Left ventricle myocardium superior (tissue), 1 donor: ENCODE measurements at regions not wholly inside any gene's neighbourhood (a gene's known extent, or its start where the extent isn't known, plus 50 kb on each side); places are given as distances from the start of the nearest gene placed in this dataset.

Source experiments
- ATAC-seq: fragments of 200-7000 bp; cut with Tn5 transposase; one replicate; pipeline ENCODE4 v1.9.1; 2020; ENCODE audit warnings: mild to moderate bottlenecking, moderate library complexity
- DNase-seq: peaks from one replicate; pipeline ENCODE4 v3.0.0-alpha.2; 2020
- intact Hi-C: fragments of 100-400 bp; cut with micrococcal nuclease; formaldehyde crosslinking; loops from one replicate; pipeline ENCODE4 v1.11.0; 2022
- donor health status: DM: no; HTN: yes; CAD: no; lungs with severe emphysema.

GRCh38 chr1:4006676-4007374 is 106.8 kb upstream of the C1orf174 start:
- DNase-seq (no peak), ATAC-seq (no peak)
- intact Hi-C loops, result no loop called here

- DNase-seq, result no peak
- ATAC-seq, result no peak
- intact Hi-C loops, result no loop called here
These were observed 110.2 kb upstream of the C1orf174 start for GRCh38 chr1:4010284-4010683.

DNA sequence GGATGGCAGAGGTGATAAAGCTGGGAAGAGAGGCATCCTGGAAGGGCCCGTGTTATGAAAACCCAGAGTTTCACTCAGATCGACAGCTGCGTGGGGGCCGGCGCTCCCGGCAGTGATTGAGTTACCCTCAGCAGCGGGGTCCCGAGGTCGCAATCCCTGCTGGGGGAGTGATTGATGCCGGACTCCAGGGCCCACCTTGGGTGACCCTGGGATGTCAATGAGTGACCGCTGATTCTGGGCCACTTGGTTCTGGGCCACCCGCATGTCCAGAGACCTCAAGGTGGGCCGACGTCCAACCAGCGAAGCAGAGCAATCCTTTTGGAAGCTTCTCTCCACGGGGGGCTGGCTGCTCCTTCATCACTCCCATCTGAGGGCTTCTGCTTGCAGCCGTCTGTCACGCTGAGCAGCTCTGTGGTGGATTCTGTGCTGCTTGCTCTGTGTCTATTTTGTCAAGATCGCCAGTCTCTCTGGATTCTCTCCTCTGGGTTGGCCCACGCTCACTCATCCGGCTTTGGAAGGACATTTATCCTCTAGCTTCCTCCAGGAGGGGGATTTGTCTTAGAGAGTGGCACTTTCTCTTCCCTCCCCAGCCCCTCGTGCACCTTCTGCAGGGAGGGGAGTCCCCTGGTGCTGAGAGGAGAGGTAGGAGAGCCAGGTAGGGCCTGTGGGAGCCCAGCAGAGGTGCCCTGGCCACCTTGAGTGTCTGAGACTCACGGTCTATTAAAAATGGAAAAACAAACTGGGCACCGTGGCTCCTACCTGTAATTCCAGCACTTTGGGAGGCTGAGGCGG is 110.9 kb upstream of the C1orf174 start:
- DNase-seq (no peak), ATAC-seq (no peak)
- intact Hi-C loops, result no loop called here

DNA sequence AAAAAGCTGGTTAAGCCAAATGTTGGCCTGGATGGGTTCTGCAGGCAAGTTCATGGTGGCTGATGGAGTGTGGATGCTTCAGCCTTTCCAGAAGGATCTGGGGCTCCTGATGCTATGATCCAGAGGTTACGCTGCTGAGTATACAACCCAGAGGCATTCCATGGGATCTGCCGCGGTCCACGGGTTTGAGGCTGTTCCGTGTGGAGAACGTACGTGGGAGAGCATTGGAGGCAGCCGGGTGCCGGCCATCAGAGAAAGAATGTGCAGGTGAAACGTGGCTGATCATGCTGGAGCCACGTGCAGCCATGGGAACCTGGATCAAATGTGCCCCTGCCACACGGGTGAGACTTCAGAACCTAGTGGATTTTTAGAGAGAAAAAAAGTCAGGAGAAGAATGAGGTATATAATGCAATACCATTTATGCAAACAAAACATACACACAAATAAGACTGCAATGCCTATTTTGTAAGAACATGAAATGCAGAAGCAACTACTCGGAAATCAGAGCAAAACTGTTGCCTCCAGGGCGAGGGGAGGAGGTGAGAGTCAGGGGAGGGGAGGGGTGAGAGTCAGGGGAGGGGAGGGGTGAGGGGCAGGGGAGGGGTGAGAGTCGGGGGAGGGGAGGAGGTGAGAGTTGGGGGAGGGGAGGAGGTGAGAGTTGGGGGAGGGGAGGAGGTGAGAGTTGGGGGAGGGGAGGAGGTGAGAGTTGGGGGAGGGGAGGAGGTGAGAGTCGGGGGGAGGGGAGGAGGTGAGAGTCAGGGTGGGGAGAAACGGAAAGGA is 116.5 kb upstream of the C1orf174 start:
- ATAC-seq (no peak), DNase-seq (no peak)
- intact Hi-C loops, result no loop called here

DNA sequence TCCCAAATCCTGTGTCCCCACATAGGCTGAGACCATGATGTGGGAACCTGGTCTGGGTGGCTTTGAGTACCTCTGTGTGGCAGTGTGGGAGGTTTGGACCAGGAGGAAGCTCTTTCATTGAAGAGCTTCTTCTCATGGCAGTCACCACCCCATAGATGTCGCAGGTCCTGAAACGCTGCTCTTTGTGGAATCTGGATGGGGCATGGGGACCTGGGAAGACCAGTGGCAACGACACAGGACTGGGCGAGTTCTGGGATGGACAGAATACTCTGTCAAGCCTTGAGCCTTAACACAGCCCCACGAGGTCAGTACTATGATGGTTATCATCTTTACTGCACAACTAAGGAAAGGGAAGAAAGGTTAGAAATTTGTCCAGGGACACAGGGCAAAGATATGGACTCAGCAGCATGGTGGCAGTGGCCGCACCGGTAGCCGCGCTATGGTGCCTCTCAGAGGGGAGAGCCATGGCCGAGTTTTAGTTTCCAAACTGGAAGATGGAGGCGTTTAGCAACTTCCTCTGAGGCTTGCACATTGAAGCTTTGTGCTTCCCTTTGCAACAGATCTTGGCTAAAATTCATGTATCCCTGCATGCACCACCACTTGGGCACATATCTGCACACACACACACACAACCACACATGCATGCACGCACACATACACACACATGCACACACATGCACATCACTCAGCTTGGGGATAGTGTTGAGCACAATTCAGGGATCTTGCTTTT is 117.7 kb upstream of the C1orf174 start:
- ATAC-seq (no peak), DNase-seq (no peak)
- intact Hi-C loops, result no loop called here

GRCh38 chr1:4018466-4019146 is 118.5 kb upstream of the C1orf174 start:
- DNase-seq (no peak), ATAC-seq (no peak)
- intact Hi-C loops, result no loop called here

DNA sequence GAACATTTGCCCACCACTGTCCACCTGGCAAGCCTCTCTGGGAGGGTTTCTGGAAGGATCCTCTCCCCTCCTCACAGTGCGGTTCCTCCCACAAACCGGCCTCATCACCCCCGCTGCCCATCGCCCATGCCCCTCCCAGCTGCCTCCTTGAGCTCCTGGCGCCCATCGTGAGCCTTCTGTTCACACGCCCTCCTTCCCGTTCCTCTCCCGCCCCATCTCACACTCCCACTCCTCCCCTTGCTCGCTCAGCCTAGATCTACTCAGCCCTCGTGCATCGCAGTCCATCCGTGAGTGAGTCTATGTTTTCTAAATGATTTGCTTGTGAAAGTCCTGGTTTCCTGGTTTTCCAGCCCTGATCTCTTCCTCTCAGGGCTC is 119.1 kb upstream of the C1orf174 start:
- no peak for DNase-seq
- intact Hi-C loops, result no loop called here
- ATAC-seq, result no peak

DNA sequence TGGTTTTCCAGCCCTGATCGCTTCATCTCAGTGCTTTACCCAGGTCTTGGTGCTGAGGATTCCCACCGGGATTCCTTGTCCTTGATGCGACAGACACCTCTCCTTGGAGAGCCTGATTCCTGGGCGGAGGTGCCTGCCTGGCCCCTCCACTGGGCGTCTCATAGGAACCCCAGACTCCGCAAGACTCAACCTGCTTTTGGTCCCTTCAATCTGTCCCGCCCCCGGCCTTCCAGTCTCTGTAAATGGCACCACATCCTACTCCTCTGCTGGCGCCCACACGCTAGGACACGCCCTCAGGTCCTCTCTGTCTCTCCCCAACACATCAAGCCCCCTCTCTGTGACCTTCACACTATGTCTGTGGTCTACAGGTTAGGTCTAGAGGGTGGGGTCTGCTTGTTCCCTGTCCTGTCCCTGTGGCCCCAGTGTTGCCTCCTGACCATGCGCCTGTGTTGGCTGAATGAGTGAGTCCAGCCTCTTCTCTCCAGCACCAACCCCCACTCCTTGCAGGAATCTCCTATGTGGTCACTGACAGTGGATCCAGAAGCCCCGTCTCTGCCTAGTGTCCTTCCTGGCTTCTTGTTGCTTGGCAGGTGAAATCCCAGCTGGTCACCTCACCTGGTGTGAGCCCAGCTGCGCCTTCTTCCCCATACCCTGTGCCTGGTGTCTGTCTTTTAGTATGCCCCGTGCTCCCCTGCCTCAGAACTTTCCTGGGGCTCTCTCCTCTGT is 119.7 kb upstream of the C1orf174 start:
- no peak for ATAC-seq
- no peak for DNase-seq
- intact Hi-C loops, result no loop called here

DNA sequence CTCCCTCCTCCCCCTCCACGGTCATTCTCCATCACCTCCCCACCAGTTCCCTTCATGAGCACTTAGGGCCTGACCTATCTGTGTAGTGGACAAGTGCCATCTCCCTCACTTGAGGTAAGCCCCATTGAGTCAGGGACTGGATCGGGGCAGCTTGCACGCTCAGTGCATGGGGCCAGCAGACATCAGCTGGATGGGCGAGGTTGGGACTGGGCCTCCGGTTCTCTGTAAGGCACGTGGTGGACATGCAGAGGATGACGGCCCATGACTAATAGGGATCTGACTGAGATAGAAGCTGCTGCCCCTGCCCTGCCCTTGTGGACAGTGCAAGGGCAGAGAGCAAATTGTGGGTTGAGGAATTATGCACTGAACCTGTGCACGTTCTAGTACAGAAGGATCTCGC is 120.4 kb upstream of the C1orf174 start:
- DNase-seq (no peak), ATAC-seq (no peak)
- intact Hi-C loops, result no loop called here

DNA sequence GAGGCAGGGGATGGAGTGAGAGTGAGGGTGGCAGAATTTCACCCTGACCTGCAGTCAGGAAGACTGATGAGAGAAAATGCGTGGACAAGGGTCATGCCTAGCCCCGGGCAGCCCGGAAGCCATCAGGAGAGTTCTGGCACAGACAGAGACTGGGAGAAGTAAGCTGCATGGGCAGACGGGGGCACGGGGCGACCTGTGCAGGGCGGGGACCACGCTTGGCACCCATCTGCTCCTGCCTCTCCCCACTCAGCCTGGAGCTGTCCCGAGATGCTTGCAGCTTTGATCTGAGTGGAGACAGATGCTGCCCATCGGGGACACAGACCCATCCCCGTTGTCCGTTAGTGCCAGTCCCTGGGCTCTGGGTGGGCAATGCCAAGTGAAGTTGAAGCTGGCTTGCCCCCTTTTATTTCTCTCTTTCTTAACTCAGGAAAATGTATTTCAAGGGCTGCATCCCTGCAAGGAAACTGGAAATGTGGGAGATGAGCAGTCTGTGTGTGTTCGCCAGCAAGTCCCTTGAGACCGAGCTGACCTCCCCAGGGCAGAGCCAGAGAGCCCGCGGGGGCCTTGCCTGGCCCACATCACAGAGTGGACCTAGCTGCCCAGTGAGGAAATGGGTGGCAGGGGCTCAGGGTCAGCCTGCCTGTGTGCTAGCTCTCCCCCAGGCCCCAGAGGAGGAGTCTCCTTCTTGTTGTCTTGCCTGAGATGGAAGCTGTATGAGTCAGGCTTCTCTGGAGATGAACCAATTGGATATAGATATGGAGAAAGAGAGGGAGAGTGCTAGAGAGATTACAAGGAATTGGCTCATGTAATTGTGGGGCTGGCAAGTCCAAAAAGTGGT is 121.3 kb upstream of the C1orf174 start:
- ATAC-seq (no peak), DNase-seq (no peak)
- intact Hi-C loops, result no loop called here

DNA sequence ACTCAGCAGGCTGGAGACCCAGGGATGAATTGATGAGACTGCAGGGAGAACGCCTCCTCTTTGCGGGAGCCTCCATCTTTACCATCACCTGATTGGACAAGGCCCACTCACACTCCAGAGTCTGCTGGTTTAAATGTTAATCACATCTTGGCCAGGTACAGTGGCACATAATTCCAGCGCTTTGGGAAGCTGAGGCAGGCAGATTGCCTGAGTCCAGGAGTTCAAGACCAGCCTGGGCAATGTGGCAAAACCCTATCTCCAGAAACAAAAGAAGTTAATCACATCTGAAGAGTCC is 121.8 kb upstream of the C1orf174 start:
- no peak for DNase-seq
- ATAC-seq, result no peak
- intact Hi-C loops, result no loop called here

DNA sequence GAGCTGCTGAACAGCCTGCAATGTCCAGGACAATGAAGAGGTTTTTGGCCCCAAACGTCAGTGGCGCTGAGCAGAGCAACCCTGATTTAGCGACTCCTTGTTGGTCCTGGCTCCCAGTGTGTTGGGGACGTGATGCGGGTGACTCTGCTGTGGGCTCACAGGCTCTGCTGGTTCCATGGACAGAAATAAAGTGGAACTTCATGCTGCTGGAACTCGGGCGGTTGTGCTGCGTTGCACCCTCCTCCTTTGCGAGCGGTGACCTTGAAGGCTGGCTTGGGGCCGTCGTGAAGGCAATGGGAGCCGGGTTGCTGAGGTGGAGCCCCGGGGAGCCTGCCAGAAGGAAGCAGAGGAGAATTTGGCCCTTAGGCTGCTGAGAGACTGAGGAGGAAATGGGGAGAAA is 122.6 kb upstream of the C1orf174 start:
- ATAC-seq (no peak), DNase-seq (no peak)
- intact Hi-C loops, result no loop called here

- ATAC-seq, result no peak
- DNase-seq, result no peak
- intact Hi-C loops, result no loop called here
These were observed 123.6 kb upstream of the C1orf174 start for GRCh38 chr1:4023678-4024077.

DNA sequence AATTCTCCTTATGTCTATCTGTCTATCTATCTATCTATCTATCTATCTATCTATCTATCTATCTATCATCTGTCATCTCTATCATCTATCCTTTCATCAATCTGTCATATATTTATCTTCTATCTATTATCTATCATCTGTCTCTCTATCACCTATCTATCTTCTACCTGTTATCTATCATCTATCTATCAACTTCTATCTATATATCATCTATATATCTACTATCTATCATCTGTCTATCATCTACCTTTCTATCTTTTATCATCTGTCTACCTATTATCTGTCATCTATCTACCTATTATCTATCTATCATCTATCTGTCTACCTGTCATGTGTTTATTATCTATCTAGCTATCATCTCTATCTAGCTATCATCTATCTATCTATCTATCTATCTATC is 124.7 kb upstream of the C1orf174 start:
- no peak for DNase-seq
- intact Hi-C loops, result no loop called here
- ATAC-seq, result no peak

DNA sequence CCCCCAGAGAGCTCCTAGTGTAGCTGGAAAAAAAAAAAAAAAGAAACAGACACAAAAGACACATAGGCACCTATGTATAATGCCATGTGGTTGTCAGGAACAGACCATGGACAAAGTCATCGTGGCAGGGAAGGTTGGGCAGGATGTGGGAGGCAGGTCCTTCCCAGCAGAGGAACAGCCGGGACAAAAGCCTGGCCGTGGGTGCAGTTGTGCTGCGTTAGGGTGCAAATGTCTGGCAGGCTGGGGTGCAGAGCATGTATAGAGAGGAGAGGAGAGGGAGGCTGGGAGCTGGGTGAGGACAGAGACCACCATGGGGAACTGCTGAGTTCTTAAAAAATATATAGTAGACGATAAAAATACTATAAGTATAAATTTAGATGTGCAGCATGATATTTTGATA is 125.7 kb upstream of the C1orf174 start:
- intact Hi-C loops, result no loop called here
- DNase-seq (no peak), ATAC-seq (no peak)

DNA sequence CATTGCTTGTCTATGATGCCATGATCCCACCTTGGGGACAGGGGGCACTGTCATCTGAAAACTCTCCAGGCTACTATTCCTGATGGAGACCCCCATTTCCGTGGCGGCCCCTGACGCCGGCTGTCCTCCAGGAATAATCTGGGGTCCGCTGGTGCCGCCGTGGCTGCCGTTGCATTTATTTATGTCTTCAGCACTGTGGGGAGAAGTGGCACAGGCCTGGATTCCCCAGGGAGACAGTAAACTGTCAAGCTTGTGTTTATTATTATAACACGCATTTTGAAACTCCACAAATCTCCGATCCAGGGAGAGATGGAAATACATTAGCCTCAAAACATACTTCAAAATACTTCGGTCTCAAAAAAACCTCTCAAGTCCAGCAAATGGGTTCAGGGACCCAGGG is 126.9 kb upstream of the C1orf174 start:
- no peak for ATAC-seq
- intact Hi-C loops, result no loop called here
- no peak for DNase-seq

- intact Hi-C loops, result no loop called here
- DNase-seq, result no peak
- no peak for ATAC-seq
These were observed 127.5 kb upstream of the C1orf174 start for GRCh38 chr1:4027492-4028138.

DNA sequence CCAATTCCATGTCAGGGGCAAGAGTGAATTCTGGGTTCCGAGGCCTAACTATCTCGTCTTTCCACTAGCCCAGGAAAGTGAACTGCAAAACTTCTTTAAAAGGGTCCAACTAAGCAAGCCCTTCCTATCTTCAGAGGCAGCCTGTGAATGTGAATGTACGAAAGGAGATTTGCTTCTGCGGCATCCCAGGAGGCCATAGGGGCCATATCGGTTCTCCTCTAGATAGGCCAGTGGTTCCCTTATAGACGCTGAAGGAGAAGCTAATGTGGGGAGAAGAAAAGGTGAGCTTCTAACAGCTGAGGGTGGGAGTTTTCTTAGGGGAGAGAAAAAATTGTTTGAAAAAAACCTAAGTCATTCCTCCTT is 128.0 kb upstream of the C1orf174 start:
- no peak for DNase-seq
- no peak for ATAC-seq
- intact Hi-C loops, result no loop called here
